ENCODE measurements at regions not wholly inside any gene's neighbourhood (a gene's known extent, or its start where the extent isn't known, plus 50 kb on each side); places are given as distances from the start of the nearest gene placed in this dataset.
"Not testable (repeated sequence)": the region's sequence is repeated elsewhere in the genome, so short reads cannot be mapped to it uniquely, and the experiment has no call there.

GRCh38 chr3:69684309-69684961 lies 54.8 kb upstream of the MITF start (continued):
- TF ChIP-seq, protein P1, sequence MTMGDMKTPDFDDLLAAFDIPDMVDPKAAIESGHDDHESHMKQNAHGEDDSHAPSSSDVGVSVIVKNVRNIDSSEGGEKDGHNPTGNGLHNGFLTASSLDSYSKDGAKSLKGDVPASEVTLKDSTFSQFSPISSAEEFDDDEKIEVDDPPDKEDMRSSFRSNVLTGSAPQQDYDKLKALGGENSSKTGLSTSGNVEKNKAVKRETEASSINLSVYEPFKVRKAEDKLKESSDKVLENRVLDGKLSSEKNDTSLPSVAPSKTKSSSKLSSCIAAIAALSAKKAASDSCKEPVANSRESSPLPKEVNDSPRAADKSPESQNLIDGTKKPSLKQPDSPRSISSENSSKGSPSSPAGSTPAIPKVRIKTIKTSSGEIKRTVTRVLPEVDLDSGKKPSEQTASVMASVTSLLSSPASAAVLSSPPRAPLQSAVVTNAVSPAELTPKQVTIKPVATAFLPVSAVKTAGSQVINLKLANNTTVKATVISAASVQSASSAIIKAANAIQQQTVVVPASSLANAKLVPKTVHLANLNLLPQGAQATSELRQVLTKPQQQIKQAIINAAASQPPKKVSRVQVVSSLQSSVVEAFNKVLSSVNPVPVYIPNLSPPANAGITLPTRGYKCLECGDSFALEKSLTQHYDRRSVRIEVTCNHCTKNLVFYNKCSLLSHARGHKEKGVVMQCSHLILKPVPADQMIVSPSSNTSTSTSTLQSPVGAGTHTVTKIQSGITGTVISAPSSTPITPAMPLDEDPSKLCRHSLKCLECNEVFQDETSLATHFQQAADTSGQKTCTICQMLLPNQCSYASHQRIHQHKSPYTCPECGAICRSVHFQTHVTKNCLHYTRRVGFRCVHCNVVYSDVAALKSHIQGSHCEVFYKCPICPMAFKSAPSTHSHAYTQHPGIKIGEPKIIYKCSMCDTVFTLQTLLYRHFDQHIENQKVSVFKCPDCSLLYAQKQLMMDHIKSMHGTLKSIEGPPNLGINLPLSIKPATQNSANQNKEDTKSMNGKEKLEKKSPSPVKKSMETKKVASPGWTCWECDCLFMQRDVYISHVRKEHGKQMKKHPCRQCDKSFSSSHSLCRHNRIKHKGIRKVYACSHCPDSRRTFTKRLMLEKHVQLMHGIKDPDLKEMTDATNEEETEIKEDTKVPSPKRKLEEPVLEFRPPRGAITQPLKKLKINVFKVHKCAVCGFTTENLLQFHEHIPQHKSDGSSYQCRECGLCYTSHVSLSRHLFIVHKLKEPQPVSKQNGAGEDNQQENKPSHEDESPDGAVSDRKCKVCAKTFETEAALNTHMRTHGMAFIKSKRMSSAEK (CRISPR knock-in tag; IDR thresholded peaks at IDR 0.05; ENCODE audit: borderline replicate concordance), result no peak
- no peak for TF ChIP-seq GRHL2 (CRISPR knock-in tag; IDR thresholded peaks at IDR 0.05; ENCODE audit: insufficient replicate concordance, severe bottlenecking)
- TF ChIP-seq SP1 (CRISPR knock-in tag; conservative IDR thresholded peaks at IDR 0.05), result no peak
- no peak for TF ChIP-seq PREB (CRISPR knock-in tag; IDR thresholded peaks at IDR 0.05; ENCODE audit: borderline replicate concordance)
- TF ChIP-seq NR3C1 (CRISPR knock-in tag; conservative IDR thresholded peaks at IDR 0.05; ENCODE audit: low read depth), result no peak

GRCh38 chr3:69683082-69683806 lies 56.0 kb upstream of the MITF start:
- ATAC-seq (peak; percentile 83), DNase-seq (ENCODE audit: low spot score) (no peak)
- Mint-ChIP-seq H3K27me3 (ENCODE audit: low read depth) (peaks cover 98% of the 10 kb centered on the region), H3K27ac (no peak overlapping the region), H3K9me3 (no peaks in the 10 kb centered on the region), H3K4me1 (peaks cover 23% of the 10 kb centered on the region), H3K4me3 (no peak overlapping the region), H3K36me3 (no peaks in the 10 kb centered on the region)
- ChIA-PET POLR2A (no interaction called here), CTCF (no interaction called here)
- TF ChIP-seq FOXK1 (CRISPR knock-in tag; IDR thresholded peaks at IDR 0.05), result 0 out of 2 replicates have a peak, but pooled peaks have one; percentile 27
- 0 out of 2 replicates have a peak, but pooled peaks have one; percentile 28 for TF ChIP-seq TEAD1 (CRISPR knock-in tag; IDR thresholded peaks at IDR 0.05)
- no peak for TF ChIP-seq MXD4 (CRISPR knock-in tag; IDR thresholded peaks at IDR 0.05; ENCODE audit: borderline replicate concordance)

DNA sequence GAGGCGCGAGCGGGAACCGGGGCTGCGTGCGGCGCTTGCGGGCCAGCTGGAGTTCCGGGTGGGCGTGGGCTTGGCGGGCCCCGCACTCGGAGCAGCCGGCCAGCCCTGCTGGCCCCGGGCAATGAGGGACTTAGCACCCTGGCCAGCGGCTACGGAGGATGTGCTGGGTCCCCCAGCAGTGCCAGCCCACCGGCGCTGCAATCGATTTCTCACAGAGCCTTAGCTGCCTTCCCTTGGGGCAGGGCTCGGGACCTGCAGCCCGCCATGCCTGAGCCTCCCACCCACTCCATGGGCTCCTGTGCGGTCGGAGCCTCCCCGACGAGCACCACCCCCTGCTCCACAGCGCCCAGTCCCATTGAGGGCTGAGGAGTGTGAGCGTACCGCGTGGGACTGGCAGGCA lies 61.8 kb upstream of the MITF start:
- H3K9me3 Mint-ChIP-seq; H3K4me1 Mint-ChIP-seq; POLR2A ChIA-PET; H3K4me3 Mint-ChIP-seq; H3K36me3 Mint-ChIP-seq; DNase-seq (ENCODE audit: low spot score); ATAC-seq; H3K27ac Mint-ChIP-seq: not testable (repeated sequence)
- CTCF ChIA-PET, result interaction anchor here (1.0 to 1.7 kb wide), 2 partner anchors 14 to 238 kb away, joined by 3 read pairs; no protein-coding TSS in a partner anchor
- H3K27me3 Mint-ChIP-seq (ENCODE audit: low read depth), result peaks cover 54% of the 10 kb centered on the region

GRCh38 chr3:69675786-69676530 lies 63.3 kb upstream of the MITF start:
- no peak overlapping the region for H3K4me3 Mint-ChIP-seq
- TF ChIP-seq MYBL2 (CRISPR knock-in tag; IDR thresholded peaks at IDR 0.05) (no peak), STAT6 (CRISPR knock-in tag; conservative IDR thresholded peaks at IDR 0.05; ENCODE audit: low read depth) (no peak), NFYB (CRISPR knock-in tag; conservative IDR thresholded peaks at IDR 0.05; ENCODE audit: low read depth) (no peak), GRHL2 (CRISPR knock-in tag; IDR thresholded peaks at IDR 0.05; ENCODE audit: insufficient replicate concordance, severe bottlenecking) (no peak), ATF1 (CRISPR knock-in tag; IDR thresholded peaks at IDR 0.05) (no peak), ZNF263 (CRISPR knock-in tag; IDR thresholded peaks at IDR 0.05; ENCODE audit: low read depth) (no peak), ETV6 (CRISPR knock-in tag; IDR thresholded peaks at IDR 0.05) (no peak), CBFB (CRISPR knock-in tag; IDR thresholded peaks at IDR 0.05; ENCODE audit: low read depth) (no peak)
- TF ChIP-seq, protein P2, sequence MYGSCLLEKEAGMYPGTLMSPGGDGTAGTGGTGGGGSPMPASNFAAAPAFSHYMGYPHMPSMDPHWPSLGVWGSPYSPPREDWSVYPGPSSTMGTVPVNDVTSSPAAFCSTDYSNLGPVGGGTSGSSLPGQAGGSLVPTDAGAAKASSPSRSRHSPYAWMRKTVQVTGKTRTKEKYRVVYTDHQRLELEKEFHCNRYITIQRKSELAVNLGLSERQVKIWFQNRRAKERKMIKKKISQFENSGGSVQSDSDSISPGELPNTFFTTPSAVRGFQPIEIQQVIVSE (CRISPR knock-in tag; IDR thresholded peaks at IDR 0.05; ENCODE audit: borderline replicate concordance), result no peak

More at GRCh38 chr3:69675786-69676530, 63.3 kb upstream of the MITF start:
- POLR2A ChIA-PET, result no interaction called here
- Mint-ChIP-seq H3K27ac (no peak overlapping the region), H3K9me3 (no peaks in the 10 kb centered on the region), H3K36me3 (no peaks in the 10 kb centered on the region), H3K4me1 (no peaks in the 10 kb centered on the region), H3K27me3 (ENCODE audit: low read depth) (peaks cover 39% of the 10 kb centered on the region)
- ATAC-seq, result no peak
- no peak for DNase-seq (ENCODE audit: low spot score)
- CTCF ChIA-PET, result interaction anchor here (1.2 to 2.2 kb wide), 3 partner anchors 10 to 366 kb away, joined by 4 to 5 read pairs (median 5); no protein-coding TSS in a partner anchor

All from WTC11 (cell line).